Activated T-cell treated with anti-CD3 and anti-CD28 coated beads, Interleukin-2, amount 50 U/mL, for 72 hours (primary cell): ENCODE measurements at regions not wholly inside any gene's neighbourhood (a gene's known extent, or its start where the extent isn't known, plus 50 kb on each side); places are given as distances from the start of the nearest gene placed in this dataset.
"Not testable (repeated sequence)": the region's sequence is repeated elsewhere in the genome, so short reads cannot be mapped to it uniquely, and the experiment has no call there.

ENCODE experiments used
- ATAC-seq, 2 donors: fragments of 150-1000 bp; cut with Tn5 transposase; replicated peaks in 1 of 2; 2 replicates each; pipeline ENCODE4 v1.10.0; 2021; ENCODE audit warnings: moderate library complexity in 2 of 2, mild to moderate bottlenecking in 1 of 2
- DNase-seq, 2 donors: peaks; one replicate each; pipeline ENCODE4 v3.0.0; 2021 to 2022; ENCODE audit warnings: mixed read lengths in 1 of 2
- H3K27ac Mint-ChIP-seq: one replicate; pipeline ENCODE4 v1.8.0; 2022; ENCODE audit warnings: mild to moderate bottlenecking, moderate library complexity, mixed read lengths
- H3K27me3 Mint-ChIP-seq: one replicate; pipeline ENCODE4 v1.8.0; 2022; ENCODE audit warnings: low read depth, mixed read lengths
- H3K36me3 Mint-ChIP-seq, 2 donors: one replicate each; pipeline ENCODE4 v1.8.0; 2022; ENCODE audit warnings: mixed read lengths in 2 of 2, mild to moderate bottlenecking in 1 of 2; ENCODE audit not compliant: insufficient read depth in 2 of 2
- H3K4me1 Mint-ChIP-seq: one replicate; pipeline ENCODE4 v1.8.0; 2022; ENCODE audit warnings: low read depth, mixed read lengths
- H3K4me3 Mint-ChIP-seq, 2 donors: one replicate each; pipeline ENCODE4 v1.8.0; 2022; ENCODE audit warnings: mild to moderate bottlenecking in 2 of 2, mixed read lengths in 2 of 2, moderate library complexity in 2 of 2
- H3K9me3 Mint-ChIP-seq, 2 donors: one replicate each; pipeline ENCODE4 v1.8.0; 2022; ENCODE audit warnings: mixed read lengths in 2 of 2

DNA sequence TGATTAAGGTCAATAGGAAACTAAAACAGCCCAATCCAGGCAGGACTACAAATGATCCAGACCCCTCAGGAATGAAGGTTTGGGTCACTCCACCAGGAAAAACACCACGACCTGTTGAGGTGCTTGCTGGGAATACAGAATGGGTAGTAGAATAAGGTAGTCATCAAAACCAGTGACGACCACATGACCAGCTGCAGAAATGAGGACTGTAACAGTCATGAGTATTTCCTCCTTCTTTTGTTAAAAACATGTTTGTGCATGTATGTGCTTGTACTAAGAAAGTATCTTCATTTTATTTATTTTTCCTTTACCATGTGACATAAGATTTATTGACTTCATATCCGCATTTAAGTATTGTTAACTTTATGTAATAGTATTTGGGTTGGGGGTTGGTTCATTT, 603.5 kb upstream of the NR3C2 start:
- no peak for ATAC-seq
- DNase-seq, result no peak
- H3K27ac Mint-ChIP-seq, result no peak overlapping the region
- no peak overlapping the region for H3K4me3 Mint-ChIP-seq
- H3K27me3 Mint-ChIP-seq, result no peaks in the 10 kb centered on the region
- no peaks in the 10 kb centered on the region for H3K36me3 Mint-ChIP-seq
- H3K9me3 Mint-ChIP-seq, result peaks cover 2 to 3% of the 10 kb centered on the region in 2 donors
- H3K4me1 Mint-ChIP-seq, result no peaks in the 10 kb centered on the region

- not testable (repeated sequence) for H3K9me3 Mint-ChIP-seq, H3K36me3 Mint-ChIP-seq, ATAC-seq, DNase-seq, H3K4me3 Mint-ChIP-seq, H3K4me1 Mint-ChIP-seq, H3K27ac Mint-ChIP-seq, H3K27me3 Mint-ChIP-seq
Observed at GRCh38 chr4:149039786-149040185, 597.6 kb upstream of the NR3C2 start.

DNA sequence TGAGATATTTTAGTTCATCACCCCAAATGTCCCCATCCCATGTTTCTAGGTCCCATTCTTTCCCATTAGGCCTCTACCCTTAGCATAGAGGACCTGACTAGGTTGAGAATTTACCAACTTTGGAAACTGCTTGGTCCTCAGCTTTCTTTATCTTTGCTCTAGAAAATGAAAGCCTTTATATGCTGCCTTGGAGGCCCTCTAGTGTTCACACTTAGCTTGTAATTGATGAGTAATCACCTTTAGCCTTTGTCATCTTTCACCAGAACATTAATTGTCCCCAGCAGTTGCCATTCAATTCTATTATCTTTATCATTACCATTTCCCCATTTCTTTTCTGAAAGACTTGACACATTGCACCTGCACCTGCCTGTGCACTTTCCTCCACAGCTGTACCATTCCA, 589.2 kb upstream of the NR3C2 start:
- Mint-ChIP-seq H3K27ac (no peak overlapping the region), H3K9me3 (no peaks in the 10 kb centered on the region), H3K4me3 (no peak overlapping the region), H3K27me3 (no peaks in the 10 kb centered on the region), H3K4me1 (no peaks in the 10 kb centered on the region), H3K36me3 (no peaks in the 10 kb centered on the region)
- DNase-seq, result no peak
- ATAC-seq, result peak in 1 of 2 donors; percentile 35

DNA sequence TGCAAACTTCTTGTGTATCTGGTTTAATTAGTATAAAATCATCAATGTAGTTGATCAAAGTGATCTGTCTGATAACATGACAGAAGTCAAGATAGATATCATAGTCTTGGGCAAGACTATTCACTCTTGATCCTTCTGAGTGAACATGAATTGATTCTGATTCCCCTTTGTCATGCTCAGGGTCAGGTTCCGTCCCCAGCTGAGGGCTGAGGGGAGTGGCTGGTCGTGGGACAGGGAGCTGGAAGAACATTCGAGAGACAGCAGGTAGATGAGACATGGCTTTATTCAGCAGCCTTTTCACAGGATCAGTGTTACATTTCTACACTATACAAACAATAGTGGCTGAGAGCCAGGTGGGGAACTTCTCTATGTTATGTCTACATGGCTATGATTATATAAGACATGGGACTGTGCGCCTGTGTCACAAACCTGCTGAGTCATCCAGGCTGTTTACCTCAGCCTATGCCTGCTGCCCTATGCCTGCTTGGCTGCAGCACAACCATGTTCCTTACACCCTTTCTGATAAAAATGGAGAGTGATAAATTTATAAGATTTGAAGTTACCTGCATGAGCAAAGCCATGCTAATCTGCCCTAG, 586.9 kb upstream of the NR3C2 start:
- DNase-seq, result no peak
- Mint-ChIP-seq H3K9me3 (no peaks in the 10 kb centered on the region), H3K27me3 (no peaks in the 10 kb centered on the region)

GRCh38 chr4:149026696-149027095, 584.5 kb upstream of the NR3C2 start:
- DNase-seq, result no peak
- Mint-ChIP-seq H3K4me3 (no peak overlapping the region), H3K27me3 (no peaks in the 10 kb centered on the region), H3K27ac (no peak overlapping the region), H3K4me1 (no peaks in the 10 kb centered on the region), H3K36me3 (no peaks in the 10 kb centered on the region), H3K9me3 (no peaks in the 10 kb centered on the region)
- ATAC-seq, result no peak

More for the DNA sequence above, 586.9 kb upstream of the NR3C2 start:
- H3K27ac Mint-ChIP-seq, result no peak overlapping the region
- no peaks in the 10 kb centered on the region for H3K4me1 Mint-ChIP-seq
- no peak for ATAC-seq
- H3K36me3 Mint-ChIP-seq, result no peaks in the 10 kb centered on the region
- H3K4me3 Mint-ChIP-seq, result no peak overlapping the region

- ATAC-seq (no peak), DNase-seq (no peak)
- Mint-ChIP-seq H3K4me3 (no peak overlapping the region), H3K4me1 (no peaks in the 10 kb centered on the region), H3K27ac (no peak overlapping the region), H3K9me3 (peaks cover 0 to 3% of the 10 kb centered on the region in 2 donors), H3K36me3 (no peaks in the 10 kb centered on the region), H3K27me3 (no peaks in the 10 kb centered on the region)
Observed at GRCh38 chr4:149017002-149017734, 575.0 kb upstream of the NR3C2 start.

DNA sequence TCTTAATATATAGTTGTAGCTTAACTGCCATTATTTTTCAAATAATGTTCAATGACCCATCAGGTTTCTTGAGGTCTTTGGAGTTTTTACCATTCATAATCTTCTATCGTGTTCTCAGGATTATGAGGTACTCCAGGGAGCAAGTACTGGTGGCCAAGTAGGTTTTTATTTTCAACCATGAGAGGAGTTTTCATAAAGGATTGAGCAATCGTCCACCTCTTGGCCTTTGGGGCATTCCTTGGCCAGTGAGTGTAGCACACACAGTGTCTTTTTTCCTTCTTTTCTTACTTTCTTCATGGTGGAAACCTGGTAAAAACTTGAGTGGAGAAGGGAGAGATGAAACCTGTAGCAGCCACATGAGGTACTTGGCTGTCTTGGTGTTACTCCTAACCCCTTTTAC, 567.0 kb upstream of the NR3C2 start:
- DNase-seq (no peak), ATAC-seq (no peak)
- Mint-ChIP-seq H3K4me1 (no peaks in the 10 kb centered on the region), H3K36me3 (no peaks in the 10 kb centered on the region), H3K27ac (no peak overlapping the region), H3K4me3 (no peak overlapping the region), H3K9me3 (peaks cover 0 to 2% of the 10 kb centered on the region in 2 donors), H3K27me3 (no peaks in the 10 kb centered on the region)

DNA sequence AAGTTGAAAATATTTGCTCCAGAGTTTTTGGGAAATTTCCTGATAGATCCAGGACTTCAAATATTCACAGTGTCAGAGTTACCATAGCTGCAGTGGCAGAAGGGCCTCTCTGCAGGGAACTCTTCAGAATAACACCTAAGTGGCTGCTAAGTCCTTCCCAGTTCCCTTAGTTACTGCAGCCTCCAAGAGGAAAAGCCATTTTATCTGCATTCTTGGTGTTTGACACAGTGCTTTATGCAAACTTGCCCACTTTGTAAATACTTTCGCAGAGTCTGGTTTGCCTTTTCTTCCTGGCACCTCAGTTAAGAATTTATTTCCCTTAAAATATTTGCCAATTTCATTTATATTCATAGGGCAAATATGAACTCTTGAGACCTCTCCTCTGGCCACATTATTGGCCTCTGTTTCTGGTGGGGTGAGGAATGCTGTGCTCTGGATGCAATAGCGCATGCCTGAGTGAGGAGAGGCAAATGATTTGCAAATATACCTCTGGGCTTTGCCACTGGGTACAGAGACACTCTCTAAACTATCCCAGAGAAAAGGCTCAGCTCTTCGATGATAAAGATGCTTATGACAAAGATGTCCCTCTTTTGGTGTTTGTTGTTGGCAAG, 566.3 kb upstream of the NR3C2 start:
- DNase-seq, result no peak
- Mint-ChIP-seq H3K9me3 (peaks cover 0 to 2% of the 10 kb centered on the region in 2 donors), H3K4me3 (no peak overlapping the region), H3K27ac (no peak overlapping the region), H3K36me3 (no peaks in the 10 kb centered on the region), H3K4me1 (no peaks in the 10 kb centered on the region), H3K27me3 (no peaks in the 10 kb centered on the region)
- no peak for ATAC-seq

DNA sequence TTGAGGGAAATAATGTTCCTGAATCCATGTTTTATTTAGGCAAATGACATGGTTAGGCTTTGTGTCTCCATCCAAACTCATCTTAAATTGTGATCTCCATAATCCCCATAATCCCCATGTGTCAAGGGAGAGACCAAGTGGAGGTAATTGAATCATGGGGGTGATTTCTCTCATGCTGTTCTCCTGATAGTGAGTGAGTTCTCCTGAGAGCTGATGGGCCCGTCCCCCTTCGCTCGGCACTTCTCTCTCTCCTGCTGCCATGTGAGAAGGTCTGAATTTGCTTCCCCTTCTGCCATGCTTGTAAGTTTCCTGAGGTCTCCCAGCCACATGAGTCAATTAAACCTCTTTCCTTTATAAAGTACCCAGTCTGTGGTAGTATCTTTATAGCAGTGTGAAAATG, 563.0 kb upstream of the NR3C2 start:
- H3K27ac Mint-ChIP-seq, result no peak overlapping the region
- H3K36me3 Mint-ChIP-seq, result no peaks in the 10 kb centered on the region
- H3K4me3 Mint-ChIP-seq, result no peak overlapping the region
- H3K9me3 Mint-ChIP-seq, result peaks cover 0 to 3% of the 10 kb centered on the region in 2 donors
- ATAC-seq (no peak), DNase-seq (no peak)
- H3K4me1 Mint-ChIP-seq, result no peaks in the 10 kb centered on the region
- no peaks in the 10 kb centered on the region for H3K27me3 Mint-ChIP-seq

- H3K9me3 Mint-ChIP-seq, result peaks cover 0 to 3% of the 10 kb centered on the region in 2 donors
- H3K4me3 Mint-ChIP-seq, result no peak overlapping the region
- no peak overlapping the region for H3K27ac Mint-ChIP-seq
- no peaks in the 10 kb centered on the region for H3K27me3 Mint-ChIP-seq
- no peaks in the 10 kb centered on the region for H3K4me1 Mint-ChIP-seq
- H3K36me3 Mint-ChIP-seq, result no peaks in the 10 kb centered on the region
- DNase-seq, result no peak
- ATAC-seq, result no peak
Observed at GRCh38 chr4:148999924-149000323, 557.7 kb upstream of the NR3C2 start.

DNA sequence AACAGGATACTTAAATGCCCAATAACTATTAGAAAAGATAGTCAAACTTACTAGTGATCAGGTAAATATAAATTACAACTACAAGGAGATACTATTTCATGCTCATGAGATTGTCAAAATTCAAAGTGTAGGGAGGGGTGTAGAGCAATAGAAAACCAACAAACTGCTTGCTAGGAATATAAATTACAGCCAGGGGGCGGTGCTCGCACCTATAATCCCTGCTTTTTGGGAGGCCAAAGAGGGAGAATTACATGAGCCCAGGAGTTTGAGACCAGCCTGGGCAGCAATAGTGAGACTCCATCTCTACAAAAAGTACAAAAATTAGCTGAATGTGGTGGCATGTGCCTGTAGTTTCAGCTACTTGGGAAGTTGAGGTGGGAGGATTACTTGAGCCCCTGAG, 556.5 kb upstream of the NR3C2 start:
- DNase-seq (no peak), ATAC-seq (no peak)
- Mint-ChIP-seq H3K4me1 (no peaks in the 10 kb centered on the region), H3K36me3 (no peaks in the 10 kb centered on the region), H3K4me3 (no peak overlapping the region), H3K27ac (no peak overlapping the region), H3K9me3 (peaks cover 0 to 3% of the 10 kb centered on the region in 2 donors), H3K27me3 (no peaks in the 10 kb centered on the region)

DNA sequence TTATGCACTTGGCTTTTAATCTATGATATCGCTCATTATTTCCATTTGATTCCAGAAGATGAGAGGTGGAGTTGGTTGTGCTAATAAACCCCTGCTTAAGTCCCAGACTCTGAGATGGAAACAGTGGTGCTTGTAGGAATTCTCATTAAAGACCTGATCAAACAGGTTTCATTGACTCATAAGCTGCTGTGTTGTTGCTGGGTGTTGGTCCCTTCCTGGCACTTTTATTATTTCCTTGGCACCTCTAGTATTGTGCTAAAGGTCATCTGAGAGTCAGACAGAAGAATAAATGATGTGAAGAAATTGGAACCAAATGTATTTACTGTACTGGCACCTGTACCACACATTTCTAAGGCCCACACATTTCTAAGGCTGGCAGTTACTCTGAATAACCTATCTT, 544.7 kb upstream of the NR3C2 start:
- H3K9me3 Mint-ChIP-seq, result peaks cover 0 to 3% of the 10 kb centered on the region in 2 donors
- H3K4me3 Mint-ChIP-seq, result no peak overlapping the region
- no peak for DNase-seq
- H3K27me3 Mint-ChIP-seq, result no peaks in the 10 kb centered on the region
- no peaks in the 10 kb centered on the region for H3K4me1 Mint-ChIP-seq
- no peak for ATAC-seq
- no peak overlapping the region for H3K27ac Mint-ChIP-seq
- no peaks in the 10 kb centered on the region for H3K36me3 Mint-ChIP-seq

GRCh38 chr4:148984951-148985350, 542.7 kb upstream of the NR3C2 start:
- Mint-ChIP-seq H3K27me3 (no peaks in the 10 kb centered on the region), H3K4me1 (no peaks in the 10 kb centered on the region)

More at GRCh38 chr4:148984951-148985350, 542.7 kb upstream of the NR3C2 start:
- H3K36me3 Mint-ChIP-seq, result no peaks in the 10 kb centered on the region
- H3K9me3 Mint-ChIP-seq, result peaks cover 0 to 5% of the 10 kb centered on the region in 2 donors
- H3K27ac Mint-ChIP-seq, result no peak overlapping the region
- no peak for ATAC-seq
- DNase-seq, result no peak
- no peak overlapping the region for H3K4me3 Mint-ChIP-seq
